Urothelium cell line (cell line): ENCODE measurements at regions not wholly inside any gene's neighbourhood (a gene's known extent, or its start where the extent isn't known, plus 50 kb on each side); places are given as distances from the start of the nearest gene placed in this dataset.

ENCODE experiments used
- DNase-seq: peaks from one replicate; pipeline ENCODE4 v3.0.0; 2011; ENCODE audit warnings: low spot score, mixed read lengths
- FAIRE-seq: peaks from 2 replicates; lab custom pipeline; 2011; peaks lifted over from hg19 to GRCh38; lab: Jason Lieb, UNC

GRCh38 chr11:82676483-82677094 lies 57.1 kb downstream of the FAM181B start:
- FAIRE-seq (no peak), DNase-seq (no peak)

- DNase-seq = no peak
- no peak for FAIRE-seq
Measured at GRCh38 chr11:82675838-82676237, 57.8 kb downstream of the FAM181B start.

- DNase-seq (no peak), FAIRE-seq (no peak)
Measured at GRCh38 chr11:82673631-82674030, 60.0 kb downstream of the FAM181B start.

- FAIRE-seq = no peak
- no peak for DNase-seq
Measured at GRCh38 chr11:82671451-82671850, 62.2 kb downstream of the FAM181B start.

- no peak for FAIRE-seq
- DNase-seq = no peak
Measured at GRCh38 chr11:82663535-82663934, 70.1 kb downstream of the FAM181B start.

- no peak for DNase-seq
- FAIRE-seq = no peak
Measured at GRCh38 chr11:82653752-82654151, 79.9 kb downstream of the FAM181B start.

GRCh38 chr11:82639251-82639650 lies 94.4 kb downstream of the FAM181B start:
- no peak for FAIRE-seq

GRCh38 chr11:82636615-82637014 lies 97.0 kb downstream of the FAM181B start:
- FAIRE-seq = no peak
- no peak for DNase-seq

More at GRCh38 chr11:82639251-82639650, 94.4 kb downstream of the FAM181B start:
- no peak for DNase-seq

GRCh38 chr11:82634091-82634490 lies 99.6 kb downstream of the FAM181B start:
- DNase-seq (no peak), FAIRE-seq (no peak)

- FAIRE-seq (no peak), DNase-seq (peak; percentile 12)
Measured at GRCh38 chr11:82631722-82632630, 101.7 kb downstream of the FAM181B start.

- DNase-seq (no peak), FAIRE-seq (no peak)
Measured at GRCh38 chr11:82610671-82611070, 123.0 kb downstream of the FAM181B start.

GRCh38 chr11:82606738-82607137 lies 126.9 kb downstream of the FAM181B start:
- DNase-seq = no peak
- no peak for FAIRE-seq

GRCh38 chr11:82601711-82602110 lies 132.0 kb downstream of the FAM181B start:
- FAIRE-seq (no peak), DNase-seq (no peak)

- DNase-seq = no peak
- FAIRE-seq = peak; percentile 27
Measured at GRCh38 chr11:82599836-82600235, 133.8 kb downstream of the FAM181B start.

- DNase-seq (no peak), FAIRE-seq (no peak)
Measured at GRCh38 chr11:82586581-82586980, 147.1 kb downstream of the FAM181B start.

- no peak for DNase-seq
- FAIRE-seq = no peak
Measured at GRCh38 chr11:82577246-82577645, 156.4 kb downstream of the FAM181B start.

GRCh38 chr11:82560836-82561235 lies 172.8 kb downstream of the FAM181B start:
- DNase-seq (no peak), FAIRE-seq (no peak)

- FAIRE-seq (peak; percentile 59), DNase-seq (no peak)
Measured at GRCh38 chr11:82559609-82560008, 174.1 kb downstream of the FAM181B start.

- DNase-seq = no peak
- no peak for FAIRE-seq
Measured at GRCh38 chr11:82557274-82557673, 176.4 kb downstream of the FAM181B start.

- DNase-seq = no peak
- FAIRE-seq = no peak
Measured at GRCh38 chr11:82556210-82556609, 177.5 kb downstream of the FAM181B start.

GRCh38 chr11:82546661-82547557 lies 186.8 kb downstream of the FAM181B start:
- DNase-seq = no peak
- FAIRE-seq = no peak
